ENCODE measurements at regions not wholly inside any gene's neighbourhood (a gene's known extent, or its start where the extent isn't known, plus 50 kb on each side); places are given as distances from the start of the nearest gene placed in this dataset.

GRCh38 chr2:22501851-22502250 lies 883.1 kb upstream of the KLHL29 start:
- no peak for TF ChIP-seq EZH2phosphoT487 (IDR thresholded peaks at IDR 0.05; ENCODE audit: borderline replicate concordance, low read length)
- no peak for TF ChIP-seq CTCF (IDR thresholded peaks at IDR 0.05; ENCODE audit: low read depth, low read length, poor library complexity, severe bottlenecking)
